ENCODE measurements at regions not wholly inside any gene's neighbourhood (a gene's known extent, or its start where the extent isn't known, plus 50 kb on each side); places are given as distances from the start of the nearest gene placed in this dataset.

DNA sequence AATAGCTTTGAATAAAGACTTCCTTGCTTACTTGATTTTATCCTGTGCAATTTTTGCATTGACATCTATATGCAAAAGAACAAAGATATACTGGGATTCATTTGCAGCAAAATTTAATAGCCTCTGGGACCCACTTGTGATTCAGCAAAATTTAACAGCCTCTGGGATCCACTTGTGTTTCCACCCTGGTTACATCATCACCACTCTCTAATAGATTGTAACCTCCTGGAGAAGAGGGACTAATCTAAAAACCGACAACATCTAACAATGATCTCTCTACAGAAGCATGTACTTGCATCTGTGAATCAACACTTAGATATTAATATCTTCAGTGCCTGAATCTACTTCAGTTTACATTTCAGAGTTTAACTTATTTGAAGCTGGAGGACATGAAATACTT lies 202.0 kb upstream of the CPHXL start:
- DNase-seq (ENCODE audit: low read depth), result no peak
- H3K4me3 ChIP-seq (ENCODE audit: low read depth, low read length), result no peak overlapping the region
- TF ChIP-seq MYC (IDR thresholded peaks at IDR 0.05; ENCODE audit: low read depth, low read length), result no peak
- TF ChIP-seq, protein P1, sequence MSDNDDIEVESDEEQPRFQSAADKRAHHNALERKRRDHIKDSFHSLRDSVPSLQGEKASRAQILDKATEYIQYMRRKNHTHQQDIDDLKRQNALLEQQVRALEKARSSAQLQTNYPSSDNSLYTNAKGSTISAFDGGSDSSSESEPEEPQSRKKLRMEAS (IDR thresholded peaks at IDR 0.05; ENCODE audit: low read depth, low read length), result no peak
- TF ChIP-seq CTCF (IDR thresholded peaks at IDR 0.05; ENCODE audit: low read depth, low read length), result no peak
- no peak for TF ChIP-seq POLR2A (IDR thresholded peaks at IDR 0.05; ENCODE audit: extremely low read depth, insufficient read length)

- no peak for DNase-seq (ENCODE audit: low read depth)
- no peak overlapping the region for H3K4me3 ChIP-seq (ENCODE audit: low read depth, low read length)
- TF ChIP-seq, protein P1 (IDR thresholded peaks at IDR 0.05; ENCODE audit: low read depth, low read length), result no peak
- no peak for TF ChIP-seq POLR2A (IDR thresholded peaks at IDR 0.05; ENCODE audit: extremely low read depth, insufficient read length)
- TF ChIP-seq CTCF (IDR thresholded peaks at IDR 0.05; ENCODE audit: low read depth, low read length), result no peak
- TF ChIP-seq MYC (IDR thresholded peaks at IDR 0.05; ENCODE audit: low read depth, low read length), result no peak
Observed at GRCh38 chr16:75929046-75929445, 202.8 kb upstream of the CPHXL start.

GRCh38 chr16:75931043-75931442 lies 204.8 kb upstream of the CPHXL start:
- TF ChIP-seq CTCF (IDR thresholded peaks at IDR 0.05; ENCODE audit: low read depth, low read length), result no peak
- TF ChIP-seq MYC (IDR thresholded peaks at IDR 0.05; ENCODE audit: low read depth, low read length), result no peak
- no peak for TF ChIP-seq POLR2A (IDR thresholded peaks at IDR 0.05; ENCODE audit: extremely low read depth, insufficient read length)
- TF ChIP-seq, protein P1 (IDR thresholded peaks at IDR 0.05; ENCODE audit: low read depth, low read length), result no peak
- H3K4me3 ChIP-seq (ENCODE audit: low read depth, low read length), result no peak overlapping the region
- DNase-seq (ENCODE audit: low read depth), result no peak

GRCh38 chr16:75931970-75932369 lies 205.7 kb upstream of the CPHXL start:
- DNase-seq (ENCODE audit: low read depth), result no peak
- H3K4me3 ChIP-seq (ENCODE audit: low read depth, low read length), result no peak overlapping the region
- TF ChIP-seq, protein P1 (IDR thresholded peaks at IDR 0.05; ENCODE audit: low read depth, low read length), result no peak
- TF ChIP-seq MYC (IDR thresholded peaks at IDR 0.05; ENCODE audit: low read depth, low read length), result no peak
- no peak for TF ChIP-seq CTCF (IDR thresholded peaks at IDR 0.05; ENCODE audit: low read depth, low read length)
- TF ChIP-seq POLR2A (IDR thresholded peaks at IDR 0.05; ENCODE audit: extremely low read depth, insufficient read length), result no peak

GRCh38 chr16:75938818-75939217 lies 212.5 kb upstream of the CPHXL start:
- no peak for TF ChIP-seq CTCF (IDR thresholded peaks at IDR 0.05; ENCODE audit: low read depth, low read length)
- no peak for TF ChIP-seq POLR2A (IDR thresholded peaks at IDR 0.05; ENCODE audit: extremely low read depth, insufficient read length)
- DNase-seq (ENCODE audit: low read depth), result no peak
- no peak overlapping the region for H3K4me3 ChIP-seq (ENCODE audit: low read depth, low read length)

DNA sequence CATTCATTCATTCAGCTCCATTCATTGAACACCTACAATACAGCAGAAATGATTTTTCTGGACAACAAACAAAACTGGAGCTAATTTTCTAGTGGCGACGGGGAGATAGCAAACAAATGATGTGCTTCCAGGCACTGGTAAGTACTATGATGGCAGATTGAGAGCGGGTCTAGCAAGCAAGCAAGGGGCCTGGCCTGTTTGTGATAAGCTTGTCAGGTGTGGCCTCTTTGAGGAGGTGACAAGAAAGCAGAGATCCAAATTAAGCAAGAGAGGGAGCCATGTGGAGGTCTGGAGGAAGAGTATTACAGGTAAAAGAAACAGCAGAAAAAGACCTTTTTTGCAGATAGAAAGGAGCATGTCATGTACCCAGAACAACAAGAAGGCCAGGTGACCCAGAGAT lies 216.1 kb upstream of the CPHXL start:
- no peak for DNase-seq (ENCODE audit: low read depth)
- H3K4me3 ChIP-seq (ENCODE audit: low read depth, low read length), result no peak overlapping the region
- no peak for TF ChIP-seq POLR2A (IDR thresholded peaks at IDR 0.05; ENCODE audit: extremely low read depth, insufficient read length)
- TF ChIP-seq CTCF (IDR thresholded peaks at IDR 0.05; ENCODE audit: low read depth, low read length), result no peak
- TF ChIP-seq, protein P1 (IDR thresholded peaks at IDR 0.05; ENCODE audit: low read depth, low read length), result no peak

Data from NB4 (cell line).